Esophagus muscularis mucosa (tissue), 4 donors: ENCODE measurements at regions not wholly inside any gene's neighbourhood (a gene's known extent, or its start where the extent isn't known, plus 50 kb on each side); places are given as distances from the start of the nearest gene placed in this dataset.

Experiments
- CTCF ChIP-seq, 3 experiments: fragments of 200-600 bp in 2 of 3; fragments of 450-650 bp in 1 of 3; sonication (generic) in 2 of 3; IDR thresholded peaks; one replicate each; pipeline ENCODE4 v1.5.1; 2017 to 2019; ENCODE audit warnings: antibody characterized with exemption in 3 of 3, mild to moderate bottlenecking in 2 of 3, moderate library complexity in 1 of 3
- EP300 ChIP-seq: sonication (generic); formaldehyde crosslinking; IDR thresholded peaks from one replicate; pipeline ENCODE4 v1.6.1; 2017; ENCODE audit warnings: antibody characterized with exemption
- POLR2A ChIP-seq: fragments of 450-650 bp; IDR thresholded peaks from one replicate; pipeline ENCODE4 v1.6.1; 2017; ENCODE audit warnings: antibody characterized with exemption, moderate library complexity, mild to moderate bottlenecking, low read depth
- POLR2AphosphoS5 ChIP-seq, 2 donors: sonication (generic); formaldehyde crosslinking; IDR thresholded peaks; one replicate each; pipeline ENCODE4 v1.6.1; 2017; ENCODE audit warnings: antibody characterized with exemption in 2 of 2

GRCh38 chr1:60639287-60639686 is 443.1 kb upstream of the NFIA start:
- TF ChIP-seq CTCF (IDR thresholded peaks at IDR 0.05) (no peak), POLR2AphosphoS5 (IDR thresholded peaks at IDR 0.05) (no peak), POLR2A (no peak), EP300 (no peak)
